Activated CD4-positive, alpha-beta T cell treated with anti-CD3 and anti-CD28 coated beads for 36 hours (primary cell): ENCODE measurements at regions not wholly inside any gene's neighbourhood (a gene's known extent, or its start where the extent isn't known, plus 50 kb on each side); places are given as distances from the start of the nearest gene placed in this dataset.

Experiments used
- ATAC-seq: fragments of 200-7000 bp; cut with Tn5 transposase; one replicate; pipeline ENCODE4 v1.10.0; 2021; ENCODE audit warnings: mild to moderate bottlenecking, moderate library complexity
- CTCF ChIA-PET: fragments of 350-600 bp; sonication (Branson Sonifier 250); formaldehyde crosslinking; loops from one replicate; lab custom pipeline; 2021; ENCODE audit warnings: antibody characterized with exemption; lab: Charles Lee
- POLR2A ChIA-PET: fragments of 350-600 bp; sonication (Branson Sonifier 250); formaldehyde crosslinking; loops from one replicate; lab custom pipeline; 2021; ENCODE audit warnings: antibody characterized with exemption, inconsistent platforms; lab: Charles Lee
- DNase-seq: peaks from one replicate; pipeline ENCODE4 v3.0.0-alpha.2; 2020
- H3K27ac Mint-ChIP-seq: one replicate; pipeline ENCODE4 v1.8.0; 2021; ENCODE audit warnings: mixed read lengths
- H3K27me3 Mint-ChIP-seq: one replicate; pipeline ENCODE4 v1.8.0; 2021; ENCODE audit warnings: mixed read lengths
- H3K36me3 Mint-ChIP-seq: one replicate; pipeline ENCODE4 v1.8.0; 2021; ENCODE audit warnings: low read depth, mixed read lengths
- H3K4me1 Mint-ChIP-seq: one replicate; pipeline ENCODE4 v1.8.0; 2021; ENCODE audit warnings: mixed read lengths
- H3K4me3 Mint-ChIP-seq: one replicate; pipeline ENCODE4 v1.8.0; 2021; ENCODE audit warnings: mild to moderate bottlenecking, moderate library complexity, mixed read lengths
- H3K9me3 Mint-ChIP-seq: one replicate; pipeline ENCODE4 v1.8.0; 2021; ENCODE audit warnings: low read depth, mixed read lengths
- intact Hi-C, 2 experiments: fragments of 100-400 bp; cut with DNase I in 1 of 2; cut with micrococcal nuclease in 1 of 2; formaldehyde crosslinking; loops; one replicate each; pipeline versions ENCODE4 v1.14.2 to v1.15.1; 2022 to 2024; cut with DNase I, micrococcal nuclease

GRCh38 chr12:28065374-28065773 lies 92.8 kb upstream of the PTHLH start:
- Mint-ChIP-seq H3K4me1 (peaks cover 22% of the 10 kb centered on the region), H3K27ac (no peak overlapping the region), H3K9me3 (no peaks in the 10 kb centered on the region), H3K27me3 (peaks cover 16% of the 10 kb centered on the region), H3K4me3 (no peak overlapping the region), H3K36me3 (peaks cover 1% of the 10 kb centered on the region)
- intact Hi-C loops: loop anchor here (2.0 to 5.0 kb wide), 2 partner anchors 107 to 187 kb away; no protein-coding TSS in a partner anchor
- ChIA-PET POLR2A (no interaction called here), CTCF (interaction anchor here (1.1 kb wide), 1 partner anchor 159 kb away, joined by 3 read pairs; no protein-coding TSS in a partner anchor)
- peak; percentile 14 for DNase-seq
- ATAC-seq: peak; percentile 89

GRCh38 chr12:28065889-28066630 lies 93.5 kb upstream of the PTHLH start:
- CTCF ChIA-PET: interaction anchor here (1.1 kb wide), 1 partner anchor 158 kb away, joined by 3 read pairs; no protein-coding TSS in a partner anchor
- POLR2A ChIA-PET: no interaction called here
- Mint-ChIP-seq H3K27ac (no peak overlapping the region), H3K36me3 (peaks cover 1% of the 10 kb centered on the region), H3K9me3 (no peaks in the 10 kb centered on the region), H3K4me3 (no peak overlapping the region), H3K27me3 (peaks cover 13% of the 10 kb centered on the region), H3K4me1 (peaks cover 22% of the 10 kb centered on the region)
- intact Hi-C loops: loop anchor here (2.0 to 5.0 kb wide), 2 partner anchors 106 to 187 kb away; no protein-coding TSS in a partner anchor
- ATAC-seq: peak; percentile 68
- peak; percentile 15 for DNase-seq

- H3K27me3 Mint-ChIP-seq: peaks cover 10% of the 10 kb centered on the region
- no peak overlapping the region for H3K4me3 Mint-ChIP-seq
- ChIA-PET POLR2A (no interaction called here), CTCF (no interaction called here)
- H3K9me3 Mint-ChIP-seq: peaks cover 1% of the 10 kb centered on the region
- DNase-seq (no peak), ATAC-seq (no peak)
- peaks cover 1% of the 10 kb centered on the region for H3K36me3 Mint-ChIP-seq
- H3K27ac Mint-ChIP-seq: no peak overlapping the region
- intact Hi-C loops: loop anchor here in 1 of 2 experiments (5.0 kb wide), 1 partner anchor 105 kb away; no protein-coding TSS in a partner anchor
- H3K4me1 Mint-ChIP-seq: peaks cover 22% of the 10 kb centered on the region
These were observed 94.3 kb upstream of the PTHLH start for GRCh38 chr12:28066879-28067278.

DNA sequence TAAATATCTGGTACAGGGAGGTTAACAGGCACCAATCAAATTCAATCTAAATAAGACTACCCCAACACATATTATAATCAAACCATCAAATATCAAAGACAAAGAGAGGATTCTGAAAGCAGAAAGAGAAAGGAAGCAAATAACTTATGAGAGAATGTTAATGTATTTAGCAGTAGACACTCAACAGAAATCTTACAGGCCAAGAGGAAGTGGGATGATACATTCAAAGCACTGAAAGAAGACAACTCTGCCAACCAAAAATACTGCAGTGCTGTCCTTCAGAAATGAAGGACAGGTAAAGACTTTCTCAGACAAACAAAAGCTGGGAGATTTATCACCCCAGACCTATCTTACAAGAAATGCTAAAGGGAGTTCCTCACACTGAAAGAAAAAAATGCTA lies 95.9 kb upstream of the PTHLH start:
- ChIA-PET POLR2A (no interaction called here), CTCF (no interaction called here)
- Mint-ChIP-seq H3K4me1 (peaks cover 22% of the 10 kb centered on the region), H3K27me3 (peaks cover 7% of the 10 kb centered on the region), H3K4me3 (no peak overlapping the region), H3K27ac (no peak overlapping the region), H3K9me3 (peaks cover 1% of the 10 kb centered on the region), H3K36me3 (peaks cover 1% of the 10 kb centered on the region)
- ATAC-seq: no peak
- intact Hi-C loops: loop anchor here in 1 of 2 experiments (5.0 kb wide), 1 partner anchor 104 kb away; no protein-coding TSS in a partner anchor
- no peak for DNase-seq

DNA sequence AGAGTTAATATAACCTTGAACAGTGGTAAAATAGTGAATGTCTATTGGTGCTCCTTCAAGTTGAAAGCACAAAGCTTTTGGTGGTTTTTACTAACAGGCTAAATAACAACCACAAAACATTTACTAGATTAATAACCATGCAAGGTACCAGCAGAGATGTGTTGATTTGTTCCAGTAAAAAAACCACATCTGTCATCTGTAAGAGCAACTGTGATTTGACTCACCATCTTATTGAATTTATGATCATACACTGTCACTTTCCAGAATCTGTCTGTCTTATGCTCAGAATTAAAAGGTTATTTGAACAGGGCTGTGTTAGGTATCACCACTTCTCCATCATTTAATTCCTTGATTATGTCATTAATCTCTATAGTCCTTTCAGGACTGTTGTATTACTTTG lies 107.0 kb upstream of the PTHLH start:
- H3K27me3 Mint-ChIP-seq: peaks cover 6% of the 10 kb centered on the region

DNA sequence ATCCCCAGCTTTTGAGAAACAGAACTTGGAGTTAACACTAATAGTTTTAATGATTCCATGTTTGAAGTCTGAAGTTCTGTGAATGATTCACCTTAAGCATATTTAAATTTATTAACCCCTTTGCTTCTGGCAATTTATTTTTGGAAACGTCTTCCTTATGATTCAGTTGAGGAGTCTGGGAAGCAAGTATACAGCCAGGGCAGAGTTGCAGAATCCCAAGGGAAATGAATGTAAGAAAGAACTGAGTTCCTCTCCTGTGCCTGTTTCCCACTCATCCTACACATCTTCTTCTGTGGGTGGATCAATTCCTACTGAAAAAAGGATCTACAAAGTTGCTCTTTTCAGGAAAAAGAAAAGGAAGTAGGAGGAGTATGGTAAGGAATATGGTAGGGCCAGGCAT lies 108.2 kb upstream of the CCDC91 start:
- CTCF ChIA-PET: no interaction called here
- ATAC-seq: no peak
- Mint-ChIP-seq H3K27me3 (peaks cover 17% of the 10 kb centered on the region), H3K9me3 (peaks cover 5% of the 10 kb centered on the region), H3K4me1 (peaks cover 14% of the 10 kb centered on the region), H3K4me3 (no peak overlapping the region), H3K36me3 (no peaks in the 10 kb centered on the region), H3K27ac (no peak overlapping the region)
- no peak for DNase-seq
- intact Hi-C loops: no loop called here
- POLR2A ChIA-PET: no interaction called here

More for the DNA sequence above, 107.0 kb upstream of the PTHLH start:
- Mint-ChIP-seq H3K27ac (no peak overlapping the region), H3K4me1 (peaks cover 8% of the 10 kb centered on the region), H3K36me3 (no peaks in the 10 kb centered on the region), H3K4me3 (no peak overlapping the region), H3K9me3 (peaks cover 14% of the 10 kb centered on the region)
- ChIA-PET POLR2A (no interaction called here), CTCF (interaction anchor here (0.7 kb wide), 1 partner anchor 134 kb away, joined by 3 read pairs; no protein-coding TSS in a partner anchor)
- intact Hi-C loops: no loop called here
- no peak for DNase-seq
- peak; percentile 69 for ATAC-seq

- Mint-ChIP-seq H3K27me3 (peaks cover 14% of the 10 kb centered on the region), H3K4me3 (no peak overlapping the region), H3K4me1 (peaks cover 21% of the 10 kb centered on the region), H3K27ac (no peak overlapping the region), H3K9me3 (no peaks in the 10 kb centered on the region), H3K36me3 (no peaks in the 10 kb centered on the region)
- DNase-seq: no peak
- CTCF ChIA-PET: no interaction called here
- POLR2A ChIA-PET: no interaction called here
- no peak for ATAC-seq
- intact Hi-C loops: no loop called here
These were observed 106.2 kb upstream of the CCDC91 start for GRCh38 chr12:28083840-28084678.

DNA sequence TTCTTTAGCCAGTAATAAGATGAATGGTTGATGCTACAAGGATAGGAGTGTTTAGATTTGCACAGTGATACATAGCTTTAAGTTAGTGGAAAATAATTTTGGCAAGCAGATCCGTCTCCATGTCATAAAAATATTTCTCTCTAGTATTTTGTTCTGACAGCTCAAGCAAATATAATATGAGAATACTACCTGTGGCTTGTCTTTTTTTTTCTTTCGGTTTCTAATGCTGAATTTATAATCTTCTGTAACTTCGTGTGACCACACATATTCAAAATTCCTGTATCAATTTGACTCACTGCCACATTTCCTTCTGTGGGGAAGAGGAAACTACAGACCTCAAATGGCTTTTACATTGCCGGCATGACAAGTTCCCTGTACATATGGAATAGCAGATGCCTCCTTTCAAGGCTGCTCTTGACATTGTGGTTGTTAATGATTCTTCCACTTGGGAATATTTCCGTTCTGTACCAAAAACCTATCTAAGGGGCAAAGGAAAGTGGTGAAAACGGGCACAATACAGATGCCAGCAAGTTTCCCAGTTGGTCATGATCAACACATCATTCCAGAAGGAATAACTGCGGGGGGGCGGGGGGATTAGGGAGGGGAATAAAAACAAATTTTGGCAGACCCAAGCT lies 103.6 kb upstream of the CCDC91 start:
- CTCF ChIA-PET: no interaction called here

DNA sequence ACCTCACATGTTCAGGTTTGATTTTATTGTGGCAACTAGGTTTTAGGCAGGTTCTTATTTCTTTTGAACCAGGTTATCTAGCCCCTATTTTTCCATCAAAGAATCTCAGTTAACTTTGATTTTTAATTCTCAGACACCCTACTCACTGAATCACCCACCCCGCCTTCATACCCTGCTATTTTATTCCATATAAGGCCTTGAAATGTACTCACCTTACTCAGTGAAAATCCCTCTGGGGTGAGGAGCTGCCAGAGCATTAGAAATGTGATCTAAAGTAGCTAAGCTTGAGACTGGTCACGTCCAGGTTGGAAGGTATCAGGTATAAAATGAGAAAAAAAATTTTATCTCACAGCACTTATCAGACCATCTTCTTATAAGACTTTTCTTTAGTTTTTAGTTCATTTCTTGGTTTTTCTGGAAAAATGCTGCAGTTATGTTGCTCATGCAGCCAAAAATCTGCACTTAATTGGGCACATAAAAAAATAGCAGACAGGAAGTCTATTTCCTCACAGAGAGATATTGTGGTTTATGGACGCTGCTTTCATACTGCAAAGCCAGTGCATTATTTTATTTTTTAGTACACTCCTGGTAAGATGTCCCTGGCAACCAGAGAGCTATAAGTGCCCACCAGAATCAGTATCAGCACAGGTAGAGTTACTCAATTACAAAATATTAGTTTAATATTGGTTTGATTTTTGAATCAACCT lies 101.5 kb upstream of the CCDC91 start:
- ATAC-seq (no peak), DNase-seq (no peak)
- Mint-ChIP-seq H3K9me3 (no peaks in the 10 kb centered on the region), H3K36me3 (no peaks in the 10 kb centered on the region), H3K27me3 (peaks cover 17% of the 10 kb centered on the region), H3K4me1 (peaks cover 13% of the 10 kb centered on the region), H3K4me3 (no peak overlapping the region), H3K27ac (no peak overlapping the region)
- ChIA-PET CTCF (no interaction called here), POLR2A (no interaction called here)
- intact Hi-C loops: no loop called here

More for the DNA sequence above, 103.6 kb upstream of the CCDC91 start:
- POLR2A ChIA-PET: no interaction called here
- no peak for ATAC-seq
- H3K27ac Mint-ChIP-seq: no peak overlapping the region
- intact Hi-C loops: no loop called here
- no peaks in the 10 kb centered on the region for H3K9me3 Mint-ChIP-seq
- peaks cover 18% of the 10 kb centered on the region for H3K27me3 Mint-ChIP-seq
- H3K36me3 Mint-ChIP-seq: no peaks in the 10 kb centered on the region
- DNase-seq: no peak
- no peak overlapping the region for H3K4me3 Mint-ChIP-seq
- peaks cover 13% of the 10 kb centered on the region for H3K4me1 Mint-ChIP-seq

- peaks cover 13% of the 10 kb centered on the region for H3K4me1 Mint-ChIP-seq
- CTCF ChIA-PET: no interaction called here
- no peak overlapping the region for H3K4me3 Mint-ChIP-seq
- H3K27me3 Mint-ChIP-seq: peaks cover 17% of the 10 kb centered on the region
- intact Hi-C loops: no loop called here
- H3K27ac Mint-ChIP-seq: no peak overlapping the region
- ATAC-seq (no peak), DNase-seq (no peak)
- H3K9me3 Mint-ChIP-seq: no peaks in the 10 kb centered on the region
- H3K36me3 Mint-ChIP-seq: no peaks in the 10 kb centered on the region
- POLR2A ChIA-PET: no interaction called here
These were observed 100.9 kb upstream of the CCDC91 start for GRCh38 chr12:28089338-28089737.

GRCh38 chr12:28090835-28091234 lies 99.4 kb upstream of the CCDC91 start:
- POLR2A ChIA-PET: no interaction called here
- Mint-ChIP-seq H3K27ac (no peak overlapping the region), H3K4me3 (no peak overlapping the region)

More at GRCh38 chr12:28090835-28091234, 99.4 kb upstream of the CCDC91 start:
- no peak for DNase-seq
- peaks cover 9% of the 10 kb centered on the region for H3K27me3 Mint-ChIP-seq
- intact Hi-C loops: no loop called here
- H3K36me3 Mint-ChIP-seq: no peaks in the 10 kb centered on the region
- CTCF ChIA-PET: no interaction called here
- no peak for ATAC-seq
- H3K9me3 Mint-ChIP-seq: no peaks in the 10 kb centered on the region
- peaks cover 13% of the 10 kb centered on the region for H3K4me1 Mint-ChIP-seq
